ENCODE measurements at regions not wholly inside any gene's neighbourhood (a gene's known extent, or its start where the extent isn't known, plus 50 kb on each side); places are given as distances from the start of the nearest gene placed in this dataset.

DNA sequence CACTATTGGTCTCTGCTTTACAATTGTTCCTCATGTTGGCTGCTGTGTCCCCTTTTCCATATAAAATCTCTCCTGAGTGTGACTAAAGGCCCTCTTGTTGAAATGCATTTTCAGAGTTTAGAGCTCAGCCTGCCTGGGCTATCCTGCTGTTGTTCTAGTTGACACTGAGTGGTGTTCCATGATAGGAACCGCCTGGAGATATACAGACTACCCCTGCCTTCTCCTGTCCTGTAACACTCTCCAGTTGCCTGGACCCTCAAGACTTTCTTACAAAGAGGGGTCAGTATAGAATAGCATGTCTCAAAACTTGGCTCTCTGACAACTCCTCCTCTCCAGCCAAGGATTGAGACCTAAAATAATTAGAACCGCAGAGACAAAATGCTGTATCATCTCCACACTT lies 152.0 kb upstream of the POU3F1 start:
- Histone ChIP-seq H2BK15ac (ENCODE audit: low read depth, low read length) (no peak overlapping the region), H3K27me3 (ENCODE audit: insufficient read depth, low read length) (no peaks in the 10 kb centered on the region), H3K4ac (ENCODE audit: low read depth, low read length) (no peak overlapping the region), H2BK20ac (ENCODE audit: low read depth, low read length, poor library complexity, severe bottlenecking) (no peak overlapping the region), H4K8ac (replicated peaks; ENCODE audit: insufficient read length, low read depth, low read length) (no peak overlapping the region), H3K79me2 (ENCODE audit: insufficient read depth, low read length) (no peaks in the 10 kb centered on the region), H3K18ac (ENCODE audit: insufficient read length, low read depth, low read length) (no peak overlapping the region), H3K79me1 (ENCODE audit: insufficient read depth, low read depth, low read length, poor library complexity, severe bottlenecking) (no peaks in the 10 kb centered on the region), H3T11ph (ENCODE audit: low read length) (no peak overlapping the region), H3K4me1 (ENCODE audit: insufficient read depth, low read length) (no peaks in the 10 kb centered on the region), H3K23ac (ENCODE audit: insufficient read length, low read depth, low read length) (no peak overlapping the region), H2BK5ac (ENCODE audit: insufficient read length, low read length) (no peak overlapping the region), H2BK120ac (ENCODE audit: low read depth, low read length, poor library complexity, severe bottlenecking) (no peak overlapping the region), H3K14ac (ENCODE audit: insufficient read depth, low read length) (no peak overlapping the region), H3K4me2 (ENCODE audit: insufficient read depth, insufficient read length, low read length) (no peak overlapping the region), H3K9ac (ENCODE audit: extremely low read depth, insufficient read length, low read length) (no peak overlapping the region), H4K20me1 (ENCODE audit: control insufficient read depth, insufficient read depth, insufficient read length) (no peaks in the 10 kb centered on the region), H2AK5ac (ENCODE audit: insufficient read length, low read length) (no peak overlapping the region), H3K56ac (ENCODE audit: insufficient read length, low read depth, low read length) (no peak overlapping the region), H3K23me2 (ENCODE audit: insufficient read length, low read depth, low read length, poor library complexity, severe bottlenecking) (no peaks in the 10 kb centered on the region), H4K91ac (ENCODE audit: insufficient read length, low read depth, low read length) (no peak overlapping the region), H2BK12ac (ENCODE audit: insufficient read length, low read depth, low read length) (no peak overlapping the region), H3K9me3 (ENCODE audit: control insufficient read depth, low read depth, low read length) (peaks cover 8% of the 10 kb centered on the region), H2AFZ (ENCODE audit: low read length) (no peak overlapping the region), H4K5ac (ENCODE audit: insufficient read length, low read depth, low read length) (no peak overlapping the region), H3K27ac (ENCODE audit: insufficient read length, low read depth, low read length) (no peak overlapping the region)
- Mint-ChIP-seq H3K4me3 (no peak overlapping the region), H3K36me3 (ENCODE audit: insufficient read depth in 1 of 3, low read depth in 3 of 3) (peaks cover 0 to 13% (median 2%) of the 10 kb centered on the region in 3 experiments; a peak in 4 of 7 replicates), H3K4me1 (peaks cover 4 to 7% of the 10 kb centered on the region in 2 experiments; a peak in 2 of 4 replicates), H3K27ac (no peak overlapping the region; a peak in 1 of 7 replicates), H3K27me3 (ENCODE audit: low read depth) (peaks cover 3% of the 10 kb centered on the region; the same call in 1 of the 2 replicates), H3K9me3 (peaks cover 12 to 14% of the 10 kb centered on the region in 2 experiments)
- TF ChIP-seq, protein P1, sequence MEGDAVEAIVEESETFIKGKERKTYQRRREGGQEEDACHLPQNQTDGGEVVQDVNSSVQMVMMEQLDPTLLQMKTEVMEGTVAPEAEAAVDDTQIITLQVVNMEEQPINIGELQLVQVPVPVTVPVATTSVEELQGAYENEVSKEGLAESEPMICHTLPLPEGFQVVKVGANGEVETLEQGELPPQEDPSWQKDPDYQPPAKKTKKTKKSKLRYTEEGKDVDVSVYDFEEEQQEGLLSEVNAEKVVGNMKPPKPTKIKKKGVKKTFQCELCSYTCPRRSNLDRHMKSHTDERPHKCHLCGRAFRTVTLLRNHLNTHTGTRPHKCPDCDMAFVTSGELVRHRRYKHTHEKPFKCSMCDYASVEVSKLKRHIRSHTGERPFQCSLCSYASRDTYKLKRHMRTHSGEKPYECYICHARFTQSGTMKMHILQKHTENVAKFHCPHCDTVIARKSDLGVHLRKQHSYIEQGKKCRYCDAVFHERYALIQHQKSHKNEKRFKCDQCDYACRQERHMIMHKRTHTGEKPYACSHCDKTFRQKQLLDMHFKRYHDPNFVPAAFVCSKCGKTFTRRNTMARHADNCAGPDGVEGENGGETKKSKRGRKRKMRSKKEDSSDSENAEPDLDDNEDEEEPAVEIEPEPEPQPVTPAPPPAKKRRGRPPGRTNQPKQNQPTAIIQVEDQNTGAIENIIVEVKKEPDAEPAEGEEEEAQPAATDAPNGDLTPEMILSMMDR (conservative IDR thresholded peaks at IDR 0.05), result no peak
- no CpG with 5 or more reads among the region's 2 CpGs for WGBS (ENCODE audit: extremely low coverage, insufficient read length, low lambda C conversion rate)
- DNase-seq, result no peak

Measured in H9 (cell line).